HepG2 (cell line): ENCODE measurements at regions not wholly inside any gene's neighbourhood (a gene's known extent, or its start where the extent isn't known, plus 50 kb on each side); places are given as distances from the start of the nearest gene placed in this dataset.

Source experiments
- ATAC-seq: fragments of 200-7000 bp; cut with Tn5 transposase; 3 replicates; pipeline ENCODE4 v1.9.1; 2020; ENCODE audit warnings: mild to moderate bottlenecking, moderate library complexity
- BruUV-seq: library from RNA; stranded (reverse); fragments of 400-500 nt; replicated peaks from 2 replicates; lab custom pipeline; 2021; lab: Mats Ljungman, UMichigan
- CTCF ChIA-PET: fragments of 300-600 bp; formaldehyde crosslinking; extraction: SDS; loops from one replicate; lab custom pipeline; 2021; ENCODE audit warnings: low total read pairs, inconsistent platforms, low intra/inter-chr PET ratio; lab: Yijun Ruan, JAX
- POLR2A ChIA-PET: fragments of 350-600 bp; sonication (Branson Sonifier 250); formaldehyde crosslinking; loops from one replicate; lab custom pipeline; 2020; ENCODE audit warnings: antibody characterized with exemption, inconsistent platforms; lab: Yijun Ruan, JAX
- DNase-seq: peaks from one replicate; pipeline ENCODE4 v3.0.0-alpha.2; 2015; ENCODE audit warnings: low spot score
- FAIRE-seq: peaks from 3 replicates; lab custom pipeline; 2011; peaks lifted over from hg19 to GRCh38; lab: Jason Lieb, UNC
- H2AFZ ChIP-seq: one replicate; pipeline ENCODE4 v1.6.1; 2011; ENCODE audit warnings: low read length, inconsistent platforms
- H3K27ac ChIP-seq: fragments of 300-600 bp; 3 replicates; pipeline ENCODE4 v1.8.0; 2011; ENCODE audit warnings: mixed run types, mild to moderate bottlenecking, mixed read lengths, low read length, inconsistent platforms; ENCODE audit not compliant: insufficient read depth; ENCODE audit errors: extremely low read length
- H3K27me3 ChIP-seq, 2 experiments: fragments of 200-600 bp in 1 of 2; 2 replicates in 1 of 2; 3 replicates in 1 of 2; pipeline versions ENCODE4 v1.6.0 to v1.8.0; 2011; ENCODE audit warnings: low read length in 2 of 2, mild to moderate bottlenecking in 2 of 2, moderate library complexity in 2 of 2, inconsistent platforms in 1 of 2; ENCODE audit not compliant: insufficient read depth in 2 of 2, control insufficient read depth in 1 of 2
- H3K36me3 ChIP-seq, 2 experiments: fragments of 200-600 bp in 1 of 2; replicated peaks in 1 of 2; 2 replicates in 1 of 2; 3 replicates in 1 of 2; pipeline versions ENCODE4 v1.5.1 to v1.8.0; 2011; ENCODE audit warnings: low read length in 2 of 2, inconsistent platforms in 1 of 2; ENCODE audit not compliant: insufficient read depth in 2 of 2, control insufficient read depth in 1 of 2
- H3K4me1 ChIP-seq: 2 replicates; pipeline ENCODE4 v1.5.1; 2012; ENCODE audit warnings: low read length, inconsistent platforms; ENCODE audit not compliant: insufficient read depth
- H3K4me2 ChIP-seq: 2 replicates; pipeline ENCODE4 v1.6.0; 2011; ENCODE audit warnings: low read depth, low read length, inconsistent platforms
- H3K4me3 ChIP-seq, 3 experiments: fragments of 200-600 bp in 1 of 3; sonication (generic), shearing (Covaris generic) in 1 of 3; replicated peaks in 1 of 3; 2 replicates each; pipeline ENCODE4 v1.5.1; 2011 to 2016; ENCODE audit warnings: low read length in 3 of 3, inconsistent platforms in 2 of 3, low read depth in 2 of 3, mild to moderate bottlenecking in 2 of 3, control low read depth in 1 of 3, mixed read lengths in 1 of 3; ENCODE audit not compliant: insufficient read depth in 1 of 3
- H3K79me2 ChIP-seq: one replicate; pipeline ENCODE4 v1.6.1; 2011; ENCODE audit warnings: low read length, inconsistent platforms; ENCODE audit not compliant: insufficient read depth
- H3K9ac ChIP-seq: 2 replicates; pipeline ENCODE4 v1.6.0; 2011; ENCODE audit warnings: mild to moderate bottlenecking, low read depth, low read length, inconsistent platforms; ENCODE audit not compliant: insufficient read depth
- H3K9me3 ChIP-seq: 2 replicates; pipeline ENCODE4 v1.5.1; 2012; ENCODE audit warnings: mild to moderate bottlenecking, low read length
- H4K20me1 ChIP-seq: 2 replicates; pipeline ENCODE4 v1.6.0; 2011; ENCODE audit warnings: inconsistent platforms, mild to moderate bottlenecking, low read length, moderate library complexity; ENCODE audit not compliant: insufficient read depth
- AGO2 ChIP-seq: fragments of 200-400 bp; formaldehyde crosslinking; optimal IDR thresholded peaks from 2 replicates; pipeline ENCODE3; 2017; ENCODE audit warnings: mild to moderate bottlenecking, low read depth, low read length, moderate library complexity
- CCDC6 ChIP-seq: sonication (generic); formaldehyde crosslinking; IDR thresholded peaks from 2 replicates; pipeline ENCODE4 v1.8.1; 2022; ENCODE audit warnings: mild to moderate bottlenecking, missing genetic modification reagents, moderate library complexity
- DZIP1 ChIP-seq: sonication (generic); formaldehyde crosslinking; IDR thresholded peaks from 2 replicates; pipeline ENCODE4 v1.5.0; 2020; ENCODE audit warnings: mild to moderate bottlenecking, missing genetic modification reagents
- FOXC1 ChIP-seq: sonication (generic); formaldehyde crosslinking; IDR thresholded peaks from 2 replicates; pipeline ENCODE4 v1.8.0; 2022; ENCODE audit warnings: mild to moderate bottlenecking, missing genetic modification reagents, borderline replicate concordance
- NPAS2 ChIP-seq: sonication (generic); formaldehyde crosslinking; IDR thresholded peaks from 2 replicates; pipeline ENCODE4 v1.8.0; 2022; ENCODE audit warnings: mild to moderate bottlenecking, missing genetic modification reagents, borderline replicate concordance
- PRDM15 ChIP-seq: sonication (generic); formaldehyde crosslinking; IDR thresholded peaks from 2 replicates; pipeline ENCODE4 v1.4.0; 2020; ENCODE audit warnings: missing genetic modification reagents
- ZKSCAN5 ChIP-seq: sonication (generic); formaldehyde crosslinking; IDR thresholded peaks from 2 replicates; pipeline ENCODE4 v1.5.1; 2020; ENCODE audit warnings: mild to moderate bottlenecking, missing genetic modification reagents
- ZNF136 ChIP-seq: sonication (generic); formaldehyde crosslinking; IDR thresholded peaks from 2 replicates; pipeline ENCODE4 v1.8.1; 2022; ENCODE audit warnings: low read depth, mild to moderate bottlenecking, moderate library complexity, missing genetic modification reagents
- ZNF781 ChIP-seq: sonication (generic); formaldehyde crosslinking; IDR thresholded peaks from 2 replicates; pipeline ENCODE4 v1.5.1; 2020; ENCODE audit warnings: borderline replicate concordance, mild to moderate bottlenecking, missing genetic modification reagents; ENCODE audit errors: not compliant biosample characterization
- WGBS: methylation state at CpG from one replicate; pipeline ENCODE4 v1.1.6; 2017; ENCODE audit warnings: low lambda C conversion rate; 5-methylcytosine and 5-hydroxymethylcytosine counted together
- in situ Hi-C: cut with HindIII; loops from 2 replicates; pipeline ENCODE4 v1.10.0; 2017; ENCODE audit warnings: low pct_unique_long_range_greater_than_20kb; ENCODE audit not compliant: extremely low pct_ligation_motif_present
- intact Hi-C: fragments of 100-400 bp; cut with micrococcal nuclease; formaldehyde crosslinking; loops from one replicate; pipeline ENCODE4 v1.10.0; 2022; ENCODE audit not compliant: unreplicated experiment
- TF ChIP-seq, protein P1 (sequence below): sonication (generic); formaldehyde crosslinking; IDR thresholded peaks from 2 replicates; pipeline ENCODE4 v1.4.0; 2020; ENCODE audit warnings: missing genetic modification reagents
- TF ChIP-seq, protein P2 (sequence below): sonication (generic); formaldehyde crosslinking; IDR thresholded peaks from 2 replicates; pipeline ENCODE4 v1.8.0; 2022; ENCODE audit warnings: mild to moderate bottlenecking, missing genetic modification reagents
- TF ChIP-seq, protein P3 (sequence below): sonication (generic); formaldehyde crosslinking; IDR thresholded peaks from 2 replicates; pipeline ENCODE4 v1.4.0; 2020; ENCODE audit warnings: mild to moderate bottlenecking, missing genetic modification reagents

DNA sequence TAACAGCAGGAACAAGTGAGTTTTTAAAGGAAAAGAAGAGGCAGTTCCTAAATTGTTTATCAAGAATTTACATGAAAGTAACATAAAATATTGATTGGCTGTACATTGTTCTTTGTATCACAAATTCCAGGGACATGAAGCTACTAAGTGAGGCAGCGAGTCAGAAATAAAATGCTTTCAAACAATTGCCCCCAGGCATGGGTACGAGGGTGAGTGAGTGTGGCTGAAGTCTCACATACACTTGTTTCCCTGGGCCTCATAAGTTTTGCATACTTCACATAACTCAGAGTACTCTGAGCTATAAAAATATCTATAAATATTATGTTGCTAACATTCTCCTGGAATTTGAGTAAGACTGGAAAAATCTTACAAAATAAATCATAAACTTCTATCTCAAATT is 511.6 kb upstream of the PRKX start:
- no peaks in the 10 kb centered on the region for H4K20me1 ChIP-seq
- H3K27me3 ChIP-seq, result no peaks in the 10 kb centered on the region
- FAIRE-seq (no peak), ATAC-seq (no peak), DNase-seq (no peak)
- TF ChIP-seq, protein P1, sequence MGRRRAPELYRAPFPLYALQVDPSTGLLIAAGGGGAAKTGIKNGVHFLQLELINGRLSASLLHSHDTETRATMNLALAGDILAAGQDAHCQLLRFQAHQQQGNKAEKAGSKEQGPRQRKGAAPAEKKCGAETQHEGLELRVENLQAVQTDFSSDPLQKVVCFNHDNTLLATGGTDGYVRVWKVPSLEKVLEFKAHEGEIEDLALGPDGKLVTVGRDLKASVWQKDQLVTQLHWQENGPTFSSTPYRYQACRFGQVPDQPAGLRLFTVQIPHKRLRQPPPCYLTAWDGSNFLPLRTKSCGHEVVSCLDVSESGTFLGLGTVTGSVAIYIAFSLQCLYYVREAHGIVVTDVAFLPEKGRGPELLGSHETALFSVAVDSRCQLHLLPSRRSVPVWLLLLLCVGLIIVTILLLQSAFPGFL (CRISPR knock-in tag), result no peak
- no peak for TF ChIP-seq ZNF781 (CRISPR knock-in tag)
- TF ChIP-seq PRDM15, result no peak
- no peak for TF ChIP-seq ZNF136 (CRISPR knock-in tag)
- TF ChIP-seq DZIP1, result no peak
- no peak for TF ChIP-seq AGO2
- TF ChIP-seq CCDC6 (CRISPR knock-in tag), result no peak
- TF ChIP-seq, protein P2, sequence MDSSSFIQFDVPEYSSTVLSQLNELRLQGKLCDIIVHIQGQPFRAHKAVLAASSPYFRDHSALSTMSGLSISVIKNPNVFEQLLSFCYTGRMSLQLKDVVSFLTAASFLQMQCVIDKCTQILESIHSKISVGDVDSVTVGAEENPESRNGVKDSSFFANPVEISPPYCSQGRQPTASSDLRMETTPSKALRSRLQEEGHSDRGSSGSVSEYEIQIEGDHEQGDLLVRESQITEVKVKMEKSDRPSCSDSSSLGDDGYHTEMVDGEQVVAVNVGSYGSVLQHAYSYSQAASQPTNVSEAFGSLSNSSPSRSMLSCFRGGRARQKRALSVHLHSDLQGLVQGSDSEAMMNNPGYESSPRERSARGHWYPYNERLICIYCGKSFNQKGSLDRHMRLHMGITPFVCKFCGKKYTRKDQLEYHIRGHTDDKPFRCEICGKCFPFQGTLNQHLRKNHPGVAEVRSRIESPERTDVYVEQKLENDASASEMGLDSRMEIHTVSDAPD (CRISPR knock-in tag), result no peak
- no peak for TF ChIP-seq ZKSCAN5
- TF ChIP-seq, protein P3, sequence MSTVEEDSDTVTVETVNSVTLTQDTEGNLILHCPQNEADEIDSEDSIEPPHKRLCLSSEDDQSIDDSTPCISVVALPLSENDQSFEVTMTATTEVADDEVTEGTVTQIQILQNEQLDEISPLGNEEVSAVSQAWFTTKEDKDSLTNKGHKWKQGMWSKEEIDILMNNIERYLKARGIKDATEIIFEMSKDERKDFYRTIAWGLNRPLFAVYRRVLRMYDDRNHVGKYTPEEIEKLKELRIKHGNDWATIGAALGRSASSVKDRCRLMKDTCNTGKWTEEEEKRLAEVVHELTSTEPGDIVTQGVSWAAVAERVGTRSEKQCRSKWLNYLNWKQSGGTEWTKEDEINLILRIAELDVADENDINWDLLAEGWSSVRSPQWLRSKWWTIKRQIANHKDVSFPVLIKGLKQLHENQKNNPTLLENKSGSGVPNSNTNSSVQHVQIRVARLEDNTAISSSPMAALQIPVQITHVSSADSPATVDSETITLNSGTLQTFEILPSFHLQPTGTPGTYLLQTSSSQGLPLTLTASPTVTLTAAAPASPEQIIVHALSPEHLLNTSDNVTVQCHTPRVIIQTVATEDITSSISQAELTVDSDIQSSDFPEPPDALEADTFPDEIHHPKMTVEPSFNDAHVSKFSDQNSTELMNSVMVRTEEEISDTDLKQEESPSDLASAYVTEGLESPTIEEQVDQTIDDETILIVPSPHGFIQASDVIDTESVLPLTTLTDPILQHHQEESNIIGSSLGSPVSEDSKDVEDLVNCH (CRISPR knock-in tag), result no peak
- no peak for TF ChIP-seq FOXC1 (CRISPR knock-in tag)
- no peak for TF ChIP-seq NPAS2 (CRISPR knock-in tag)
- in situ Hi-C loops (no loop called here), intact Hi-C loops (no loop called here)
- no peak overlapping the region for H3K9ac ChIP-seq
- no peak overlapping the region for H3K4me2 ChIP-seq
- no peaks in the 10 kb centered on the region for H3K9me3 ChIP-seq
- CTCF ChIA-PET, result no interaction called here
- H2AFZ ChIP-seq, result no peak overlapping the region
- H3K4me3 ChIP-seq, result no peak overlapping the region
- 0% methylated on average over 2 of the region's 2 CpGs for WGBS
- POLR2A ChIA-PET, result no interaction called here
- no peaks in the 10 kb centered on the region for H3K4me1 ChIP-seq
- H3K27ac ChIP-seq, result no peak overlapping the region
- H3K79me2 ChIP-seq, result no peaks in the 10 kb centered on the region
- no TSS peak for BruUV-seq
- no peaks in the 10 kb centered on the region for H3K36me3 ChIP-seq
